LNCAP (cell line): ENCODE measurements at regions not wholly inside any gene's neighbourhood (a gene's known extent, or its start where the extent isn't known, plus 50 kb on each side); places are given as distances from the start of the nearest gene placed in this dataset.

ENCODE experiments used
- TF ChIP-seq, protein P1 (sequence below): fragments of 450-650 bp; IDR thresholded peaks from 2 replicates; pipeline ENCODE4 v1.5.1; 2017; ENCODE audit warnings: mild to moderate bottlenecking

DNA sequence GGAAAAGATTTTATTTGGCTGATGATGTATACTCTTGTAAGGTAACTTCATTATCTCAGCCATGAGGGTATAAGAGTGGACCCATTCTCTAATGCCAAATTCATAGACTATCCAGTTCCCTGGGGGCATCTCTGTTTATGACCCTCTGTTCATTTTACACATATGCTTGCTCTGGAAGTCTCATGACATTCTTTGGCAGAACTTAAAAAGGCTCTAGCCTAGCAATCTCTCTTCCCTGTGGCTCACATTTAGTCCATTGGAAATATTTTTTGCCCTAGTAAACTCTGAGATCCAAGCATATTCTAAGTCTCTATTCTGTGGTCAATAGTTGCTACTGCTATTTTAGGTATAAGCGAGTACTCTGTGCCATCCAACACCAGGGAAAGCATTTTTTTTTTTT is 1201.8 kb upstream of the ZEB2 start:
- TF ChIP-seq, protein P1, sequence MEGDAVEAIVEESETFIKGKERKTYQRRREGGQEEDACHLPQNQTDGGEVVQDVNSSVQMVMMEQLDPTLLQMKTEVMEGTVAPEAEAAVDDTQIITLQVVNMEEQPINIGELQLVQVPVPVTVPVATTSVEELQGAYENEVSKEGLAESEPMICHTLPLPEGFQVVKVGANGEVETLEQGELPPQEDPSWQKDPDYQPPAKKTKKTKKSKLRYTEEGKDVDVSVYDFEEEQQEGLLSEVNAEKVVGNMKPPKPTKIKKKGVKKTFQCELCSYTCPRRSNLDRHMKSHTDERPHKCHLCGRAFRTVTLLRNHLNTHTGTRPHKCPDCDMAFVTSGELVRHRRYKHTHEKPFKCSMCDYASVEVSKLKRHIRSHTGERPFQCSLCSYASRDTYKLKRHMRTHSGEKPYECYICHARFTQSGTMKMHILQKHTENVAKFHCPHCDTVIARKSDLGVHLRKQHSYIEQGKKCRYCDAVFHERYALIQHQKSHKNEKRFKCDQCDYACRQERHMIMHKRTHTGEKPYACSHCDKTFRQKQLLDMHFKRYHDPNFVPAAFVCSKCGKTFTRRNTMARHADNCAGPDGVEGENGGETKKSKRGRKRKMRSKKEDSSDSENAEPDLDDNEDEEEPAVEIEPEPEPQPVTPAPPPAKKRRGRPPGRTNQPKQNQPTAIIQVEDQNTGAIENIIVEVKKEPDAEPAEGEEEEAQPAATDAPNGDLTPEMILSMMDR: no peak

DNA sequence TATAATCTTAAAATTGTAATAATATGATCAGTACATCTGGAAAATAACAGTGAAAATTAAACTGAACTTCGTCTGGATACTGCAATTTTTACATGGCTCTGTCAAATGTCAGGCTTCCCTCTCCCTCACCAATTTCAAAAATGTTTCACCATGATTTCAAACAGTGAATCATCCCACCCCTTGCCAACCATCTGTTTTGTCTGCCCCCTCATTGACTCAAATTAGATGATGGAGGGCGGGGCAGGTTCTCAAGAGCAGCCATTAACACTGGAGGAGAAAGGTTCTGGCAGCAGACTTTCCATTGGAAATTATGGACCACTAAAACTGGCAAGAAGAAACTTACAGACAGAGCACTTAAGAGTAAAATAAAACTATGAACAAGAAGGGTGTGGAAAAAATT is 1195.7 kb upstream of the ZEB2 start:
- TF ChIP-seq, protein P1: no peak

DNA sequence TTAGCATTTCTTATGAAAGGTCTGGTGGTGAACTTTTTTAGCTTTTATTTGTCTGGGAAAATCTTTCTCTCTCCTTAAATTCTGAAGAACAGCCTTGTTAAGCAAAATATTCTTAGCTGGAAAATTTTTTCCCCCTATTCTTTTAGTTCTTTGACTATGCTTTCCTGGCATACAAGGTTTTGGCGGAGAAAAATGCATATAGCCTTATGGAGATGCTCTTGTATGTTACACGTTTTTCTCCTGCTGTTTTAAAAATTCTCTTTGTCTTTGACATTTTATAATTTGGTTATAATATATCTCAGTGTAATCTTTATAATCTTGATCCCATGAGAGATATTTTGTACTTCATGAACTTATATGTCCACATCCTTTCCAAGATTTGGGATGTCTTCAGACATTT is 1190.4 kb upstream of the ZEB2 start:
- TF ChIP-seq, protein P1: no peak

DNA sequence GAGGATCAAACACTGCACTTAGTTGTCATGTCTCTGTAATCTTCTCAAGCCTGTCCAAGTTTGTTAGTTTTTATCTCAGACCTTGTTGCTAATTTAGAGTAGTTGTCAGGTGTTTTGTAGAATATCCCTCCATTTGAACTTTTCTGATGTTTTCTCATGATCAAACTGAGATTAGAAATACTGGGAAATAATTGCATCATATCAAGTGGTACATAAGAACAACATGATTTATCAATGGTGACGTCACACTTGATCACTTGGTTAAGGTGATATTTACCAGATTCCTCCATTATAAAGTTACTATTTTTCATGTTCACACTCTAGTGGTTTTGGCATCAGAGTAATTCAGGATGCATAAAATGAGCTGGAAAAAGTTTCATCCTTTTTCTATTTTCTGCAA is 1182.4 kb upstream of the ZEB2 start:
- TF ChIP-seq, protein P1: no peak

DNA sequence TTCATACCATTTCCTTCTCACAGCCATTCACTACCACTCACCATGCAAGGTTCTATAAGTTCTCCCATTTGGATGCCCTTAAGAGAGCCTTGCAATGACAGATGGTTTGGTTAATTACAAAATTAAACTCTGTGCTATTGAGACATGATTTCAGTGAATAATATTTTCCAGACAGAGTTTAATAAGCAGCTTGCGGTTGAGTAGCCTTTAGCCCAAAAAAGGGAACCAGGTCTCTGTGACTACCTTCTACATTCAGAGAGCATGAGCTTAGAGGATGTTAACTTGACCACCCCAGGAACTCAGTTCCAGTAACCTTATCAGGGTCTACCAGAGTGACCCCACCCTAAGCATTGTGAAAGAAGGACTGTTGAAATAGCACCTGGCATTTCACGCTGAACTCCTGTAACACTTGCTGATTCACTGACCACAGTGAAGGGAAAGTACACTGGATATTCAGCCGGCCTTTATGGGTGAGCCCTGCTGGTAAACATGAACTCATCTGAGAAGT is 1173.1 kb upstream of the ZEB2 start:
- TF ChIP-seq, protein P1: no peak

DNA sequence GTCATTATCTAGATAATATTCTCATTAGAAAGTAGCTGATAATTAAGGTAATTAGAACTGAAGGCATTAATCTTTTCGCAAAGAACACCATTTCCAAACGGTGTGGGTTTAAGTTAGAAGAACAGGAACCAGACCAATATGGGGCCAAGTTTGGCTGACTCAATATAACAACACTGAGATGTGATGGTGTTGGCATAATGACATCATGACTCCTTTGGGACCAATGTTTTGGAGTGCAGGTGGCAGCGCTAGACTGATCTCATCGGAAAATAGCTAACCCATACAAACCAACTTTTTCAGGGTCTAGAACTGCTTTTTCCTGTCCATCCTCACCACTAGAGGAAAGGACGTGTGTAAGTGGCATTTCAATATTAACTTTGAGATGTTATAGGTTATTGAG is 1171.7 kb upstream of the ZEB2 start:
- TF ChIP-seq, protein P1: no peak

DNA sequence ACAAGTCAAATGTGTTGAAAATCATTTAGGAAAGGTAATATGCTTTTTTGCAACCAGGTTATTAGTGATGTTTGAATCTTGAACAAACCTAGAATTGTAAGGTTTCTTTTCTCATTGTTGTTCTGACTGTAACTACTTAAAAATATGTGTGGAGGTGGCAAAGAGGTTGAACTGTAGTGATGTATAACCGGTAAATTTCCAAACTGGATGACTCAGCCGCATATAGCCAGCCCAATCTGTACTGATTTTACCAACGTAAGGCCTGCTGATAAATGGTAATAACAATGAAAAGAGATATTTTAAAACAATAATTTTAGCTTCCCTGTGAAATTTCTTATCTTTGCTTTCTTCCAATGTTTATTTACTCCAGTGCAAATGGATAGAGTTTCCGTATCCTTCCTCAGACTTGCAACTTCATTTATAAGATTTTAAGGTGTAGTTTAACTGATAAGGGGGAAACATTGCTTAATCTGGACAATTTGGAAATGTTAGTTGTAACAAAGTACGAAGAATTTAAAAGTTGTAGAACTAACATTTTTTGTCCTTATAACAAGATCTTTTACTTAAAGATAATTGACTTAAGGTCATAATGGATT is 1170.4 kb upstream of the ZEB2 start:
- TF ChIP-seq, protein P1: no peak

DNA sequence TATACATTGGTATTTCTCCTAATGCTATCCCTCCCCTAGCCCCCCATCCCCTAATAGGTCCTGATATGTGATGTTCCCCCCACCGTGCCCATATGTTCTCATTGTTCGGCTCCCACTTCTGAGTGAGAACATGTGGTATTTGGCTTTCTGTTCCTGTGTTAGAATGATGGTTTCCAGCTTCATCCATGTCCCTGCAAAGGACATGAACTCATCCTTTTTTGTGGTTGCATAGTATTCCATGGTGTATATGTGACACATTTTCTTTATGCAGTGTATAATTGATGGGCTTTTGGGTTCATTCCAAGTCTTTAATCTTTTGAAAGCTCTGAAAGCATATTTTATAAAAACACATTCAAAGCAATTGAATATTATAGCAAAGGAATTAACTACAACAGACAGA is 1169.4 kb upstream of the ZEB2 start:
- TF ChIP-seq, protein P1: no peak
